ENCODE measurements at regions not wholly inside any gene's neighbourhood (a gene's known extent, or its start where the extent isn't known, plus 50 kb on each side); places are given as distances from the start of the nearest gene placed in this dataset.
"Not testable (repeated sequence)": the region's sequence is repeated elsewhere in the genome, so short reads cannot be mapped to it uniquely, and the experiment has no call there.

DNA sequence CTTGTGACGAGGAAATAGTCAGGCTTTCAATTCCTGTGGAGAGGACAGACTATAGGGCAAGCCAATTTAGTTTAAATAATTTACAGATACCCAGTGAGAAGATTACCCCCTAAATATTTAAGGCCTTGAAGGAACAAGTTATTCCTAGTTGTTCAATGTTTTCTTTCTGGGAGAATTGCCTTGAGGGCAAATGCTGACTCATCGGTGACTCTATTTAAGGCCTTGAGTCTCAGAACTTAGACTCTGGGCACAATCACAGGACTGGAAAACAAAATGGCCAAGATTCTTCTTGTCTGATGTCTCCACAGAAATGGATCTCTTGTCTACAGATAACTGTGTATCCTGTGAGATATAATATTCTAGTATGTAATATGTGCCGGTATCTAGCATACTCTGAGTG is 467.1 kb downstream of the SUCLG1 start:
- DNase-seq (ENCODE audit: low spot score in 2 of 2) = no peak
- FAIRE-seq = no peak

DNA sequence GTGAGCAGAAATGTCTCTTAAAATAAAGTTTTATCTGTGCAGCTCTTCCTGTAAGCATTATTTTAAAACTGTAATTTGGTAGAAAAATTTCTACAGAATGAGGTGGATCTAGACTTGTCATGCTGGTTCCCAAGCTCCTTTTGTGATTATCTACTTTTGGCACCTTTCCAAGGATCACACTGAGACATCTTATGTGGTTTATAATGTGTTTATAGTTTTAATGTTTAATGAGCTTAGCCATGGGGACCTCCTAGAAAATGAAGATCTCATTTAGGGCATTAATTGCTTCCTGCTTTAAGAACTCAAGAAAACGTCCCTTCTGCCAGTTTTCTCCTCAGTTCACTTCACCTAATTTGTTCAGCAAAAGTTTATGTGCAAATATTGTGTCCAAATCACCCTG is 468.4 kb downstream of the SUCLG1 start:
- FAIRE-seq = no peak
- DNase-seq (ENCODE audit: low spot score in 2 of 2) = no peak

DNA sequence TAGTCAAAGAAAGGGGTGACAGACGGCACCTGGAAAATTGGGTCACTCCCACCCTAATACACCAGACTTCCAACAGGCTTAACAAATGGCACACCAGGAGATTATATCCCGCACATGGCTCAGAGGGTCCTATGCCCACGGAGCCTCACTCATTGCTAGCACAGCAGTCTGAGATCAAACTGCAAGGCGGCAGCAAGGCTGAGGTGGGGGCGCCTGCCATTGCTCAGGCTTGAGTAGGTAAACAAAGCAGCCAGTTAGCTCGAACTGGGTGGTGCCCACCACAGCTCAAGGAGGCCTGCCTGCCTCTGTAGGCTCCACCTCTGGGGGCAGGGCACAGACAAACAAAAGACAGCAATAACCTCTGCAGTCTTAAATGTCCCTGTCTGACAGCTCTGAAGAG is 482.5 kb downstream of the SUCLG1 start:
- FAIRE-seq; DNase-seq (ENCODE audit: low spot score in 2 of 2): not testable (repeated sequence)

DNA sequence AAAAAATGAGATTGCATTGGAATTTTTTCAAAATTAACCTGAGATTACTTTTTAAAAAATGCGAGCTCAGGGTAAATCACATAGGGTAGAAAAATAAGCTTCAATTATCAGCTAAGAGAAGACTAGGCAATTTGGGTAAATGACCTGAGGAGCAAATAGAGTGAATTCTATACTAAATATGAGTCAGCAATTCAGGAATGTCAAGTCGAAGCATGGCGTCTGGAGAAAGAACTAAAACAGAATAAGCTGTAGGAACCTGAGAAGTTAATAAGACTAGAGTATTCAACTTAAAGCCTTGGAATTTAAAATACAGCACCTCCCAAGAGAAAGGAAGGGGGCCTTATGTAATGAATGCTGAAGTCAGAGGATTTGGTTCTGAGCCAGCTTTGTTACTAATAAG is 487.0 kb downstream of the SUCLG1 start:
- FAIRE-seq (no peak), DNase-seq (ENCODE audit: low spot score in 2 of 2) (no peak)

DNA sequence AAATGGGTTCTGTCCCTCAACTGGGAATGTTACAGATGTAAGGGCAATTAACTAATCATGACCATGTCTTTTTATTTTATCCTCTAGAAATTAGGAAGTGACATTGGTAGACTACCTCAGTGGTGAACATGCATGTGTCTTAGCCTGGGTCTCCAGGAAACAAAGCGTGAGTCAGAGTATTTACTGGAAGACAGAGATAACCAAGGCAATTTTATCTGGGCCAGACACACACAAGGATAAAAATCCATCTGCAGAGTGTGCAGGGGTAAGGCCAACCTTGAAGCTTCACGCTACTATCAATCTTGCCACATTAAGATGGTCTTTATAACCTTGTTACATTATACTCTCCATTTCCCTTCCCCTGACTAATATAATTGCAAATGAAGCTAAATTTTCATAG is 487.5 kb downstream of the SUCLG1 start:
- FAIRE-seq (no peak), DNase-seq (ENCODE audit: low spot score in 2 of 2) (no peak)

- DNase-seq (ENCODE audit: low spot score in 2 of 2) (no peak), FAIRE-seq (no peak)
Observed at GRCh38 chr2:83970217-83970929, 488.7 kb downstream of the SUCLG1 start.

GRCh38 chr2:83969085-83969484 is 490.0 kb downstream of the SUCLG1 start:
- no peak for DNase-seq (ENCODE audit: low spot score in 2 of 2)
- no peak for FAIRE-seq

DNA sequence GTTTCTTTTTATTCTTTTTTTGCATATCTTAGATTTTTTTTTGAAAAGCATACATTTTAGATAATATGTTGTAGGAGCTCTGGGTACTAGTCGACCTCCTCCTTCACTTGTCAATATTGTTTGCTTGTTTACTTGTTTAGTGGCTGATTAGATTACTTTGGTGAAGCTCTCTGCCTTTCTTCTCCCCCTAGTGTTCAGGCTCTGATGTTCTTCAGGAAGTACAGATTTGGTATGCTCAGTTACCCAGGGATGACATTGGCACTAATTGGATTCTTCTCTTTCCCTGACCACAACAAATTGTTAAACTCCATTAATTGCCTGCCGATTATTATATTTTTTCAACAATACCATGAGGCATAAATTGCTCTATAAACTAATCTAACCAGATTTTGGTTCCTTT is 491.2 kb downstream of the SUCLG1 start:
- FAIRE-seq = no peak
- no peak for DNase-seq (ENCODE audit: low spot score in 2 of 2)

- not testable (repeated sequence) for FAIRE-seq; DNase-seq (ENCODE audit: low spot score in 2 of 2)
Observed at GRCh38 chr2:83966946-83967345, 492.1 kb downstream of the SUCLG1 start.

- FAIRE-seq (no peak), DNase-seq (ENCODE audit: low spot score in 2 of 2) (no peak)
Observed at GRCh38 chr2:83961512-83961911, 497.6 kb downstream of the SUCLG1 start.

DNA sequence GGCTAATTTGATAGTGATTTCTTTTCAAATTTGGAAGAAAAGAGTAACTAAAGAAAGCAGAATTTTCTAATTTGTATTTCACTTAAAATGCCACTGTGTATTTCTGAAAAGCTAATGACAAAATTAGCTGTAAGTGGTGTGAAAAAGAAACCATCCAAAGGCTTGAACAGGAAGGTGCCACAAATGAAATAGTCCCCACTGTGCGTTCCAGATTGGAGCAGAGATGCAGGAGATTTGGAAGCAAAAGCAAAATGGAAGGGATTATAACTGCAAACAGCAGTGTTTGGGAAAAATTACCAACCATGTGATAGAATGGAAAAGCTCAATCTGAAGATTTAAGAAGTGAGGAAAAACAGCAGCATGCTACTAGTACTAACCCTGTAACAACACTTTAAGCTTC is 498.7 kb downstream of the SUCLG1 start:
- no peak for FAIRE-seq
- DNase-seq (ENCODE audit: low spot score in 2 of 2) = no peak

DNA sequence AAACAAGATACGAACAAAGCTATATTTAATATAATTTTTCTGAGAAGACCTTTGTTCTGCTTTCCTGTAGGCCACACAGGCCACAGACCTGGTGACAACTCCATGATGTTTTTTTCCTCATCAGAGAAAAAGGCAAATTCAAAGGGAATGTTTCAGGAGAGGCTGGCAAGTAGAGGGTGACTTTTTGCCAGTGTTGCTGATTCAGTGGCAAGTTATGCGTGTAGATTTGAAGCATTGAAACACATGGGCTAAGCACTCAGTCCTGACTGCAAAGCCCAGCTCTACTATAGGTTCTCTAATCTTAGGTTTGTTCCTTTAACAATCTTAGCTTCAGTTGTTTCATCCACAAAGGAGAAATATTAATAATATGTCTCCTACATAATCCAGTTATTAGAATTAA is 499.8 kb downstream of the SUCLG1 start:
- no peak for DNase-seq (ENCODE audit: low spot score in 2 of 2)
- FAIRE-seq = no peak

- no peak for FAIRE-seq
- DNase-seq (ENCODE audit: low spot score in 2 of 2) = no peak
Observed at GRCh38 chr2:83956991-83957390, 502.1 kb downstream of the SUCLG1 start.

DNA sequence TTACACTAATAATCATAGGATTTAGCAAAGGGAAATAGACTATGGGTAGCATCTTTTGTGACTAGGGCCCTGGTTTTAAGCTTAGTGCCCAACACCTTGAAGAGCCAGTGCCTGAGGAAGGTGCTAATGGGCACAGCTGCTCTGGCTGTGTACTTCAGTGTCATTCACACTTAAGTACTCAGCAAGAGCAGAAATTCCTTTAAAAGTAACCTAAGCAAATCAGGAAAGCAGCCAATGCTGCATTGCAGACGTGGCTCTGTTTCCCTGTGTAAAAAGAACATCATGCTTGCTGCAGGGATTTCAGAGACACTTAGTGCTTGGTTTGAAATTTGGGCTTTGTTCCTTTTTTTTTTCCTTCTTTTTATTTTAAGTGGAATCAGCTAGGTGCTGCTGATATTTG is 505.4 kb downstream of the SUCLG1 start:
- no peak for FAIRE-seq
- DNase-seq (ENCODE audit: low spot score in 2 of 2) = no peak

- FAIRE-seq = no peak
- no peak for DNase-seq (ENCODE audit: low spot score in 2 of 2)
Observed at GRCh38 chr2:83951378-83951947, 507.6 kb downstream of the SUCLG1 start.

DNA sequence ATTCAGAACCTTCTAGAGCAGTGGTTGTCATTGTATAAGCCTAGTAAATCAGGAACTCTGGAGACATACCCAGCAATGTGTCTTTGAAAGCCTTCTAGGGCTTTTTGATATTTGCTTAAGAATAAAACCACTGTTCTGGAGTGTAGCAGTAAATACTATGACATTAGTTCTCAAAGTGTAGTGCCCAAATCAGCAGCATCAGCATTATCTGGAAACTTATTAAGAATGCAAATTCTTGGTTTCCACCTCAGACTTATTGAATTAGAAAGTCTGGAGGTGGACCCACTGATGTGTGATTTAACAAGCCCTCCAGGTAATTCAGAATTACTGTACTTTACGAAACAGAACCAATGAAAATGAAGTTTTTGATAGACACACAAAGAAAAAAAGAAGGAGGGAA is 509.7 kb downstream of the SUCLG1 start:
- FAIRE-seq (no peak), DNase-seq (ENCODE audit: low spot score in 2 of 2) (no peak)

GRCh38 chr2:83944191-83944590 is 514.9 kb downstream of the SUCLG1 start:
- DNase-seq (ENCODE audit: low spot score in 2 of 2) = no peak
- FAIRE-seq = no peak

DNA sequence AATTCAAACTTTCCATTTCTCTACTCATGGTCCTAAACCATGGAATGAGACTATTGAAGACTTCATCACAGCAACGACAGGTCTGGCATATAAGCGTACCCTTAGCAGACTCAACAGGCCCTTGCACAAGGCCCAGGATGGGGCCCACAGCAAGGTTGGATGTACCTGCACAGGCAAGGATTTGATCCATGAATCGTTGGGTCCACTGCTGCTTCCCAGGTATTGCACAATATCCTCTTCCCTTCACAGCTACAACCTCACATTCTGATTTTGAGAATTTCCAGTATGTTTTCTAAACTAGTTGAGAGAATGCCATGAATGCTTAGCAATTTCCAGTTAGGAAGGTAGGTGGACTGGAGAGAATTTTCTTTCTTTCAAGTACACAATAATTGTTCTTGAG is 515.8 kb downstream of the SUCLG1 start:
- DNase-seq (ENCODE audit: low spot score in 2 of 2) (no peak), FAIRE-seq (no peak)

- FAIRE-seq (no peak), DNase-seq (ENCODE audit: low spot score in 2 of 2) (no peak)
Observed at GRCh38 chr2:83941886-83942285, 517.2 kb downstream of the SUCLG1 start.

DNA sequence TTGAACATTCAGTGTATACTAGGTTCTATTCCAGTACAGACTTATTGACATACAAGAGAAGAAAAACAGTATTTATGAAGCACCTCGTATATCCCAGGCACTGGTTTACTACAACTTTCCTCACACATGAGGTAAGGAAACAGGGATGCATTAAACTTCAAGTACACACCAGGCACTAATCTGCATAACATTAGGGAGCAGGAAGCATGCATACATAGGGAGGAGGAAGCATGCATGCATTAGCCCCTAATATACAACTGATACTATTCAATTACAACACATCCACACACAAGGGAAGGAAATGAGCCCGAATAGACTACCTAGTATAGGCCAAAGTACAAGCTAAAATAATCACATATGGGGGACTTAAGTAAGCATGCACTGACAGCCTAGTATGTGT is 525.3 kb downstream of the SUCLG1 start:
- DNase-seq (ENCODE audit: low spot score in 2 of 2) = no peak
- FAIRE-seq = no peak

- DNase-seq (ENCODE audit: low spot score in 2 of 2) (no peak), FAIRE-seq (no peak)
Observed at GRCh38 chr2:83923531-83923930, 535.5 kb downstream of the SUCLG1 start.

DNA sequence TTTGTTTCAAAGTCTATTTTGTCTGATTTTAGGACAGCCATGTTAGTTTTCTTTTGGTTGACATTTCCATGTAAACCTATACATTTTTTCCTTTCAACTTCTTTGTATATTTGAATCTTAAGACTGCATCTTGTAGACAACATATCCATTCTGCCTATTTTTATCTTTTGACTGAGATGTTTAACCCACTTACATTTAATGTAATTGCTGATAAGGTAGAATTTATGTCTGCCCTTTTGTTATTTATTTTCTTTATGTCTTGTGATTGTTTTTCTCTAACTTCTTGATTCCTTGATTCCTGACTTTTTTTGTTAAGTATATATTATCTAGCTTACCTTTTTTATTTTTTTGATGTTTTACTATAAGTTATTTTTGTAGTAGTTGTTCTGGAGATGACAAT is 542.5 kb downstream of the SUCLG1 start:
- DNase-seq (ENCODE audit: low spot score in 2 of 2) = no peak
- FAIRE-seq = no peak

DNA sequence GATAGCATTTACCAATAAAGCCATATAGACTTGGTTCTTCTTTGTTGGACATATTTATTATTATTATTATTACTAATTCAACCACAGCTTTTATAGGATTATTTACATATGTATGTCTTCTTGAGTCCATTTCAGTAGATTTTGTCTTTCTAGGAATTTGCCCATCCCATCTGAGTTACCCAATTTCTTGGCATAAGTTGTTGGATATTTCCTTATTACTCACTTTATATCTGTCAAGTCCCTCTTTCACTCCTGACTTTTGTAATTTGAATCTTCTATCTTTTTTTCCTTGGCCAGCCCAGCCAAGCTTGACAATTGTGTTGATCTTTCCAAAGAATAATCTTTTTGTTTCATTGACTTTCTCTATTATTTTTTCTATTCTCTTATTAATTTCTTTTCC is 543.7 kb downstream of the SUCLG1 start:
- DNase-seq (ENCODE audit: low spot score in 2 of 2) (no peak), FAIRE-seq (no peak)

Measured in frontal cortex (tissue), 3 donors.